ENCODE measurements at regions not wholly inside any gene's neighbourhood (a gene's known extent, or its start where the extent isn't known, plus 50 kb on each side); places are given as distances from the start of the nearest gene placed in this dataset.

DNA sequence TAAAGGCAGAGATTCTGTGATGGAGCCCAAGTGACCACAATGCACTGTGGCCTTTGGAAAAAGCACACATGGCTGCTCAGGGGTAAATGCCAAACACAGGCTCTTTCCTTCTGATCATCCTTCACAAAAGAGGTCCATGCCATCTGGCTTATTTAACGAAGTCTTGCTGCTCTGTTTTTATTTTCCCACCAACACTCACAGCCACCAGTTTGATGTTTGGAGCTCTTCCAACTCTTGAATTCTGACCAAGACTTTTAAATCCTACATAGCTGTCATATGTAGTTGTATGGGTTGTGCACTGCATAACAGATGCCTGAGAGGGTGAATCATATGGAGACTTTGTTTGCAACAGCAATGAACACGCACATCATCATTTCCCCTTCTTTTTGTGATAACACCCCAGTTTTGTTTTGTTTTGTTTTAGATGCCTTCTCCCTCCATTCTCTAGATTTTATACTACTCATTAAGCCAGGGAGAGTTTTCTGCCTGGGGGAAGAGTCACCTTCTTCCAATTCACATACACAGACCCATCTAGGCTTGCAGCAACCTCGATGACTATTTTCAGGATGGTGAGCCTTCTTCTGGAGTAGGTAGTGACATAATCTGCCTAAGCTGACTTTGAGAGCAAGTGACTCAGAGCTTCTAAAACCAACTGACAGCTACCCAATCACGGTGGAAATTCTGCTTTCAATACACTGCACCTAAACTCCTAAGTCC, 145.2 kb upstream of the WSCD2 start:
- no peak for DNase-seq

DNA sequence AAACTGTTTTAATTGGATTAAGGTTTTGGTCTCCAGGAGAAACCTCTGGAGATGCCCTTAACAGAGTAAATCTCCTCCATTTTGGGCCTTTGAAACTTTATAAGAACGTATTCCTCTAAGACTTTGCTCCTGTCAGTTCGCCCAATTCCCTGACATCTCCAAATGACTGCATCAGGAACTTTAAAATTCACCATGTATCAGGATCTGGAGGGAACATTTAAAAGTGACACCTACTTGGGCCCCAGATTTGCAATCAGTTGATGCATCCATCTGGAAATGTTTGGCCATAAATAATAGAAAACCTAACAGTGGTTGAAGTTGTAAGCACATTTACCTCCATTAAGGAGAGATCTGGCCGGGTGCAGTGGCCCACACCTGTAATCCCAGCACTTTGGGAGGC, 144.1 kb upstream of the WSCD2 start:
- no peak for DNase-seq

DNA sequence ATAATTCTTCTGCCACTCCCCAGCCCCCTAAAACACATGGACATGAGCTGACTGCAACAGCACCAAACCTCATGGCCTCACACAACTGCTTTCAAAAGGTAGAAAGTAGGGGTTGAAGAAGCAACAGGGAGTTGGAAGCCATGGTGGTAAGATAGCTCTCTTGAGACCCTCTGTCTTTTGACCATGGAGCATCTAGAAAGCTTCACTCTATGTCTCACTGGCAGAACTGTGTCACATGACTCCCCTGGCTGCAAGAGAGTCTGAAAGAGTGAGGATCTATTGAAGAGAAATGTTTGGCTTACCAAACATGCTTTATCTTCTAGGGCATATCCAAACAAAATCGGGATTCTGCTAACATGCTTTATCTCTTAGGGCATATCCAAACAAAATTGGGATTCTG, 142.9 kb upstream of the WSCD2 start:
- no peak for DNase-seq

DNA sequence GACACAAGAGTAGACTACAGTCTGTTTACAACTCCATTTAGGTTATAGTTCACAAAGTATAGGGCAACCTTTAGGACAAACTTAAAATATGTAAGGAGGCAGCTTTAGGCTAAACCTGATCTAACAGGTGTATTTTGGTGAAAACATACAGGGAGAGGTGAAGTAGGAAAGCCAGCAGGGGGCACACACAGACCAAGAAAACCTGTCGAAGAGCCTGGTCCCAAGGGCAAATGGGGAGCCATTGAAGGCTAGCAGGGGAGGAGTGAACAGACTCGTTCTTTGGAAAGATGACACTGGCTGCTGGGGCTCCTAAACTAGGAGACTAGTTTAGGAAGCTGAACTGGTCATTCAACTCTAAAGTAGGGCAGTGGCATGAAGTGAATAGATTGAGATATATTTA, 138.8 kb upstream of the WSCD2 start:
- peak in 1 of 2 experiments; percentile 31 for DNase-seq

DNA sequence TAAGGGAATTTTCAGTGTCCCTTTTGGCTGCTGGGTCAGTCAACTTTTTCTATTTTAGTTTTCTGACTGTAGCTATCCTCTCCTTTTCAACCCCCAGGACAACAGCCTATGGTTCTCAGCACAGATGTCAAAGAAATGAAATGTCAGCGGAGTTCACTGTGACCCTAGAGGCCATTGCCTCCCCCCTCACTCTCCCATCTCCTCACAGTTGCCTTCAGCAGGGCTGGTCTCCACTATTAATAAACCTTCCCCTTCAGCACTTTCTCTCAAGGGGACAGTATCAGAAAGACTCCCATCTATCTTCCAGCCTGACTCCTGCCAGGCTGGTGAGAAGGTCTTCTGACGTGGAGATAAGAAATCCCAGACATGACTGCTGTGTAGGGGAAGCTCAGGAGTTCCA, 137.1 kb upstream of the WSCD2 start:
- DNase-seq, result no peak

DNA sequence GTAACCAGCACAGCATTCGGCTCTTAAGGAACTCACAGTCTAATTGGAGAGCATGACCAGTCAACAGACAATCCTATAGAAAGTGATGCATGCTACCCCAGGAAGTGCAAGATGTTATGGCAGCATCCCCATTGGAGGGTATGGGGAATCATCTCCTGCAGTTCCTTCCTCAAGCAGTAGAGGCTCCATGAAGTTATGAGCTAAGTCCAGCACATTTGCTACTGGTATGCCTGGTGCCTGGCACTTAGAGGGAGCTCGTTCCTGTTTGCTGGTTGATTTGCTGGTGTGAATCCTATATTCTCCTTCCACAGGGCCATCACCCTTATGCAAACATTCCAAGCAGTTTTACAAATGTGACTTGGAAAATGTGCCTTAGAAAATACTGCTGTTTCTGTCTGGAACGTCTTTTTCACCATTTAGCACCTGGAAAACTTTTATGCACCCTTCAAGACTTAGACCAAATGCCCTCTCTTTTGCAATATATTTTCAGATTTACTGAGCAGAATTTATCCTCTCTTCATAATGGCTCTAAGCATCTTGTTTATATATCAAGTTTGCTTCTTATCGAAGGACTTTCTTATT, 136.1 kb upstream of the WSCD2 start:
- DNase-seq, result peak in 1 of 2 experiments; percentile 73

DNA sequence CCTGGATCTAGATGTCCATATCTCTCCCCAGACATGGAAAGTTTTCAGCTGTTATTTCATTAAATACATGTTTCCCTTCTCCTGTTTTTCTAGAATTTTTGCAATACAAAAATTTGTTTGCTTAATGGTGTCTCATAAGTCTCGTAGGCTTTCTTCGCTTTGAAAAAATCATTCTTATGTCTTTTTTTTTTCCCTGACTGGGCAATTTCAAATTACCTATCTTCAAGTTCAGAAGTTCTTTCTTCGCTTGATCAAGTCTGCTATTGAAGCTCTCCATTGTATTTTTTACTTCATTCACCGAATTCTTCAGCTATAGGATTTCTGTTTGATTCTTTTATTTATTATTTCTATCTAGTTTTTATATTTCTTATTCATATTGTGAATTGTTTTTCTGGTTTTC, 130.2 kb upstream of the WSCD2 start:
- DNase-seq, result no peak

DNA sequence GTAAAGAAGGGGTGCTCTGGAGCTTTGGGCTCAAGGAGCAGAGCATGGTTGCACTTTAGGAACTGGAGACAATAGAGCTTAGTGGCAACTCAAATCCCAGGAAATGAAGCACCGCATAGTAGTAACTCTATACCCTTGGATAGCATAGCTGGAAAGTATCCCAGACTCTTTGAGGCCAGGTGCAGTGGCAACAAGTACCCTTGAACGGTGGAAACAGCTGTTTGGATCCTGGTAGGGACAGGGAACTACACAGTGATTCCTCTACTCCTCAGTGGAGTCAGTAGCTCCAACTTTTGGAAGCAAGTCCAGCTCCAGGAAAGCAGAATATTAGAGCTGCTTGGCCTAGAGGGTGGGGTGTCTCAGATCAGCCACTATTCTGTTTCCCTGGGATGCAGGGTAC, 129.0 kb upstream of the WSCD2 start:
- DNase-seq, result no peak

DNA sequence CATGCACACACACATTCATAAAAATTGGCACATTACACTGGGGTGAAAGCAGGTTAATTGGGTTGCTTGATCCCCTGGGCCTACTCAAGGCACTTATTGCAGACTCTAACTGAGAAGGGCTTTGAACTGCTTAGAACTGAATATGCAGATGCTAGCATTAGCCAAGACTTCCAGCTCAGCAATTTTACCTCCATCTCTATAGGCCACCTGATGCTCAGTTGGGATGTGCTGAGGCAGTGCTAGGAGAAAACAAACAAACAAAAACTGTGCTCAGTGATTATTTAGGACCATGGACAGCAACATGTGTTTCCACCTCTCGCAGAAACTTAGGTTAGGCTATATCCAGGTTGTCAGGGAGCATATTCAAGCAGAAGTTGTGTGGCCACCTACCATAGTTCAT, 124.8 kb upstream of the WSCD2 start:
- no peak for DNase-seq

DNA sequence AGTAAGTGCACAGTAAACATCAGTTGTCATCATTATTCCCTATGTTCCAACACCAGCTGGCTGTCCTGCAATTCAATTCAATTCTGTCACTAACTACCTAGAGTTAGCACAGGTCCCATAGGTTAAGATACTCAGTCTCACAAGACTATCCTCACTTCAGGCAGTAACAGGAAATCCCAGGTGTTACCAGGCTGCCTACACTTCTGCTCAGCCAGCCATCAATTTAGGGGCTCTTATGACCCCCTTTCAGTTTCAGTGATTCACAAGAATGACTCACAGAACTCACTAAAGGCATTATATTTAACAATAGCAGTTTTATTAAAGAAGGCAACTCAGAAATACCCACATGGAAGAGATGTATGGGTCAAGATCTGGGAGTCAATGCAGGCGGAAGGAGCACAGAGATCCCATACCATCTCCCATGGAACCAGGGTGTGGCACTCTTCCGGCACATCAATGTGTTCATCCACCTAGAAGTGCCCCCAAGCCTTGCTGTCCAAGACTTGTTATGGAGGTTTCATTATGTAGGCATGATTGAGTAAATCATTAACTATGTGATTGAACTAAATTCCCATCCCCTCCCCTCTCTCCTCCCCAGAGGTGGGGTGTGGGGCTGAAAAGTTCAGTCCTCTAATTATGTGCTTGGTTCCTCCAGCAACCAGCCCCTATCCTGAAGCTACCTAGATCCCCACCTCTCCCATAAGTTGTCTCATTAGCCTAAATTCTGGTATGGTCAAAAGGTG, 120.8 kb upstream of the WSCD2 start:
- DNase-seq, result no peak

DNA sequence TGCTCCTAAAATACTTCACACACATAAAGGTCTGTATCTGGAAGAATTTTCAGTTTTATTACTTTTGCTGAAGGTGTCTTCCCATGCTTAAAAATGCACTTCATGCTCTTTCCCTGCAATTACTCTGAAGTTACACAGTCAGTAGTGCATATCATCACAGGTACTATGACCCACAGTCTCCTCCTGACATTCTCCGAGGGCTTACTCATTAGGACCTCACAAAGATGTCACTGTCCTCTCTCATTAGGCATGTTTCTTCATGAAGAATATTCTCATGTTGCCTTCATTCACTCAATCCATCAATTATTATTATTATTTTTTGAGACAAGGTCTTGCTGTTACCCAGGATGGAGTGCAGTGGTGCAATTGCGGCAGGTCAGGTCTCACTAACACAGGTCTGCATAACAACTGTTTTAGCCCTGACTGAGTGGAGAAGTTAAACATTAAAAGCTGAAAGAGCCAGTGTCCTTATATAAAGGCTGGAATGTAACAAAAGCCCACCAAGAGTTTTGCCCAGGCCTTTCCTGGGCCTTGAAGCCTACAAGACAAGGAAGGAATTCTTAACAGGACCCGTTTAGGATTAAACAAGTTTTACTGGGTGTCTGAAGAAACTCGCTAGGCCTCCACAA, 119.5 kb upstream of the WSCD2 start:
- no peak for DNase-seq

DNA sequence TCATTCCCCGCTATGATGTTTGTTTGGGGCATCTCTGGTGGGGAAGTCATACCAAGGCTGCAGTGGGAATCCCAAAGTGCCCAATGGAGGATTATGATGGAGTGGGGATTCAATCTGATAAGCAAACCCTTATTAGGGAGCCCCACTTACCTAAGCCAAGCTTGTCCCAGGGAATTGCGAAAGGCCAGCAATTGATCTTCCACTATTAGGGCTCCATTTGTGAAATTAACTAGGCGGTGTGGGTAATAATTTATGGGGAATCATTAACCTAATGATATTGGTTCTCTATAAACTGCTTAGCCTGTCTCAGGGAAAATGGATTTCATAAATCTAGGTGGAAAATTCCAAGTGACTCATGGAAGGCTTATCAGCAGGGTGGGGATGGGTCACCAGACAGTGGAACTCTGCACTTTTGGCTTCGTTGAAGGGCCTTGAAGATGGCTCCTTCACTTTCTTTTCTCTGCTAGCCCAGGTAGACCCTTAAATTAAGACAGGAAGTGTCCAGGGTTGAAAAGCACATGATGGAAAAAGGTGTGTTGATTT, 113.0 kb upstream of the WSCD2 start:
- no peak for DNase-seq

DNA sequence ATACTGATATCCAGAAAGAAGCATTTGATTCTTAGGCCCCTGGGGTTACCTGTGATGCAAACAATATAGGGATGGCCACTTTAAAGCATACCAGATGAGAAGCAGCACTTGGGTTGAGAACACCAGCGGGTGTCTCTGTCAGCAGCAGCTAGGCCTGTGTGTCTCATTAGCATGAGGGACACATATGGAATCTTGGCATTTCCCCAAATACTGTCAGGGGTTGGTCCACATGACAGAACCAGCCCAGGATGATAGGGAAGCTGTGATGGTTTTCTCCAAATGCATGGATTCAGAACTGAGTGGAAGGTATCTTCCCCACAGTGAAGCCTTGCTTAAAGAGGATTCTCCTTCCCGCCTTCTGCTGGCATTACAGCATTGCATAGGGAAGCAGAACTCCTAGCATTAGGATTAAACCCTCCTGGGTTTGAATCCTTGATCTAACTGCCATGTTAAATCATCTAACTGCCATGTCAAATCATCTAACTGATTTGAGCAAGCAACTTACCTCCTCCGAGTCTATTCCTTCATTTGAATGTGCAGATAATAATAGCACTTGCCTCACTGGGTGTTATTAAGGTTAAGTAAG, 111.5 kb upstream of the WSCD2 start:
- no peak for DNase-seq

DNA sequence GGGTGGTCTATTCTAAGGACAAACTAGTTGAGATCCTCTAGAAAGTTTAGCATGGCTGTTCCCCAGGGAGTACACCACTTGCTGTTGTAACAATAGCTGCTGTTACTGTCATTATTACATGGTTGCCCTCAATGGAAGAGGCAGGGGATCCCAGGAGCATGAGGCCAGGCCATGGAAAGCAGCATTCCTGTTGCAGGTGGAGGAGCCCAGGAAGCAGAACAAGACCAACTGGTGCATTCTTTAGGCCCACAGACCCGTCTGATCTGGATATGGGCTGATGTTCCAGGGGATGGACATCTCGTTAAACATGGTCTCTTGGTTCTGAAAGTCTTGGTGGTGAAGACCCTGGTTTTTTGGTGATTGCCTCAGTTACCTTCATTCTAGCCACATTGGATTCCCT, 109.2 kb upstream of the WSCD2 start:
- DNase-seq, result no peak

DNA sequence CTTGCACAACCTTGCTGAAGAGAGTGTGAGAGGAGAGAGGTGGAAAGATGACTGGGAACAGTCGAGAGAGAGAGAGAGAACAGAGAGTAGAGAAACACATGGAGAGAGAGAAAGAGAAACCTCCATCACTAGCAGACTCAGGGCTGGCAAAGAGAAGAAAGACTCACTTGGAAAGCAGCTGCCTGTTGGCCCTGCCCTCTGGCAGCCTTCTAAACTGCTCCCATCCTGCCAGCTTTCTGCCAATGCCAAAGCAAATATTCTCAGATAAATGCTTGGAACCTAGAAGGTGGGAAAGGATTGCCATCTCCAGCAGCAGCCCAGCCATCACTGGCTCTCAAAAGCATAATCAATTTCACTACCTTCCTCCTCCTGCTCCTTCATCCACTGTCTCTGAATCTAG, 107.9 kb upstream of the WSCD2 start:
- DNase-seq, result no peak

DNA sequence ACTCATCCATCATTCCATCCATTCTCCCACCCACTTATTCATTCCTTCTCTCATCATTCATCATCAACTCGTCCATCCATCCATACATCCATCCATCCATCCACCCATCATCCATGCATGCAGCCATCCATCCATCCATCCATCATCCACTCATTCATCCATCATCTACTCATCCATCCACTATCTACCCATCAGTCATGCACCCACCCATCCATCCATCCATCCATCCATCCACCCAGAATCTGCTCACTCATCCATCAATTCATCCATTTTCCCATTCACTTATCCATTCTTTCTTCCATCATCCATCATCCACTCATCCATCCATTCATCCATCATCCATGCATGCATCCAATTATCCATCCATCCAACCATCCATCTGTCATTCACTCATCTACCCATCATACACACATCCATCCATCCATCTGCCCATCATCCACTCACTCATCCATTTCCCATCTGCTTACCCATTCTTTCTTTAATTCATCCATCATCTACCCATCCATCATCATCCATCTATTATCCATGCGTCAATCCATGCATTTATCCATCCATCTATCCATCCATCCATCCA, 107.1 kb upstream of the WSCD2 start:
- DNase-seq, result no peak

DNA sequence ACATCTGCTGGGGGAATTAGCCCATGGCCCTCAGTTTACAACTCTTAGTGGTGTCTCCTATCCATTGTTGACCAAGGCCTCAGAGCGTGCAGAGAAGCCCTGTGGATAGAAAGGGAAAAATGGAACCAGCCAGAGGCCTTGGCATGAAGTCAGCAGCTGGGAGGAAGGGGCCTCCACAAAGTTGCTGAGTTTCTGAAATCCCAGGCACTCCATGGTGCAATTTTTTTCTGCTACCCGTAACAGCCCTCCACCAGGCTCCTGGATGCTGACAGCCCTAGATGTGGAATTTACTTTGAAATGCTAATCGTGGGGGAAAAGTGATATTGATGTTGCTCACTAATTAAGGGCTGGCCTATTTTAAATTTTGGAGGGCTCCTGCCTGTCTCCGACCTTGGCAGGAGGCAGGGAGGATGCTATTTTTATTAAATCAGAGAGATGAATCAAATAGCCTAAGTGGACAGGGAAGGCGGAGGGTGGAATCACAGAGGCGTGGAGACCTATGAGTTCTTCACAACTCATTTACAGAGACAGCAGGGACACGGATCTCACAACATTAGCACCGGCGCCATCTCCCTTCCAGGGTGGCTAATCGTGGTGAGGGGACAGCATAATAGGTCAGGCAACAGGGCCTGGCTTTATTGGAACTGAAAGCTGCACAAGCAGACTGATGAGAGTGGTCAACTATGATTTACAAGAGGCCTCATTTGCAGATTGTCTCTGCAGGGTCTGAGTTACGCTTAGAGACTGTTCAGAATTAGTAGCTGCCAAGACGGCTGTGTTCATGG, 99.8 kb upstream of the WSCD2 start:
- no peak for DNase-seq

DNA sequence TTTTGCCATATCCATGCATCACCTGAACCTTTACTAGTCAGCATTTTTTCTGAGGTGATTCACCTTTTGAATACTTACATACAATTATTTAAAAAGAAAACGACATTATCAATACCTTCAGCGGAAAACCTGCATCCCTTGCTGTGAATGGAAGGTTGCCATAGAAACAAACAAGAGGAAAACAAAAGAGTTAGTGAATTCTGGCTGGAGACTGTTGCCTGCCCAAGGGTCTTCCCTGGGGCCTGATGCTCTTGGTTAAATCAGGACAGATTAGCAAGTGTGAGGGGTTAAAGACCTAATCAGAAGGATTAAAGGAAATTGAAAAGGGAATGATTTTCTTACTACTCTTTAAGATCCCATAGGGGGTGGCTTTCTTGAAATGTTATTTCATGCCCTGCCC, 96.0 kb upstream of the WSCD2 start:
- no peak for DNase-seq

DNA sequence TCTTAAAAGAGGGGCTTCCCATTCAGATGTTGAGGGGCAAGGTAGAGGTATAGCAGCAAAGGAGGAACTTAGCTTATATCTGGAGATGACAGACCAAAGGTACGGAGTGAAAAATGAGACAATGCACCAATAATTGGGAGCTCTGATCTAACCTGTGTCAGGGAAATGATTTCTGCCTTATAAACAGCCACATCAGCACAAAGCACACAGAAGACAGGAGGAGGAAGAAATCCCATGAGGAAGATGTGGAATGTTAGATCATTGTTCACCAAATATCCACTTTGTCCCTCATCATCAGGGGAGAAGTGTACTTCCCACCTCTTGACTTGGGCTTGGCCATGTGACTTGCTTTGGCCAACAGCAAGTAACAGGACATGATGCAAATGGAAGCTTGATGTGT, 93.7 kb upstream of the WSCD2 start:
- DNase-seq, result no peak

DNA sequence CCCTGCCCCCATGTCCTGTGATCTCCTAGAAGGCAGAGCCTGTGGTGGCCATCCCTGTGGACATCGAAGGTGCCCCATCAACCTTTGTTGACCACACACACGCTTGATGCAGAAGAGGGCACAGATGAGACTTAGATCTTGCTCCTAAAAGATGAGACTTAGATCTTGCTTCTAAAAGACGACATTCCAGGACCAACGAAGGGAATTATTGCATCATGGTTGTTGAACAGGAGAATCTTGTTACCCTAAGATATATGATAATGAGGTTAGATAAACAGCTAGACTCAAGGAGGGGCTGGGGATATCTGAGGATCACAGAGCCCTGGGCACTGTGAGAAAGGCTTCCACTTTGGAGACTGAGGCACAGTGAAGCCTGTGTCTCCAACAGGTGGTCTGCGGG, 91.1 kb upstream of the WSCD2 start:
- DNase-seq, result no peak

DNA sequence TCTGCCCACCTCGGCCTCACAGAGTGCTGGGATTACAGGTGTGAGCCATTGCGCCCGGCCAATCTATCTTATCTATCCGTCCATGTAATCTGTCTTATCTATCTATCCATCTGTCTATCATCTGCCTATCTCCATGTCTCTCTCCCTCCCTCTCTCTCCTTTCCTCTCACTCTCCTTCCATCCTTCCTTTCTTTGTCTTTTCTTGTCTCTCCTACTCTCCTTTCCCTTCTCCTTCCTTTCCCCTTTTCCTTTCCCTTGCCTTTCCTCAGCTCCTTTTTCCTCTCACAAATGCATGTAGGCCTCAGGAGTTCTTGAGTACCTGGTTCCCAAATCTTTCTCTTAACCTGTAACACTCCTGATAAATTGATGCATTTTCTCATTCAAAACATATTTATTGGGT, 89.3 kb upstream of the WSCD2 start:
- no peak for DNase-seq

DNA sequence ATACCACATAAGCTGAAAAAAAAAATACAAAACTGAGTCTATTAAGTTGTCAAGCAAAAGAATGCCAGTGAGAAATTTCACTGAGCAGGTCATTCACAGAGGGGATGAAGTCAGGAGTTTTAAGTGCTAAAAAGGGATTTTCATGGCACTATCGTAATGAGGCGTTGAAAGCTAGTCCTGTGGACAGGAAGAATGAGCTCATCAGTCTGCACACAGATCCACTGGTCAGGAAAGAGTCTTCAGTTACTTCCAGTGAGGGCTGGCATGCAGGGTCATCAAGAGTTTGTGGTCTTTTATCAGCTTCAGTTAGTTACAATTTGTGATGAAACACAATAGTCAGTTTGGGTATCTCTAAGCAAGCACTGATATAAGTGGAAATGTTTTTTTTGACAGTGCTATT, 88.1 kb upstream of the WSCD2 start:
- DNase-seq, result no peak
